Upper lobe of left lung (tissue), 6 donors: ENCODE measurements at regions not wholly inside any gene's neighbourhood (a gene's known extent, or its start where the extent isn't known, plus 50 kb on each side); places are given as distances from the start of the nearest gene placed in this dataset.

Source experiments
- ATAC-seq, 2 donors: fragments of 200-7000 bp; cut with Tn5 transposase; one replicate each; pipeline ENCODE4 v1.9.1; 2022; ENCODE audit warnings: mild to moderate bottlenecking in 2 of 2, moderate library complexity in 2 of 2; ENCODE audit not compliant: low FRiP score in 2 of 2
- DNase-seq, 2 donors: peaks; one replicate each; pipeline ENCODE4 v3.0.0-alpha.2; 2019 to 2020
- H3K27ac ChIP-seq, 4 donors: fragments of 200-600 bp; sonication (generic); one replicate each; pipeline ENCODE4 v1.5.1; 2016 to 2019
- H3K27me3 ChIP-seq, 4 donors: fragments of 200-600 bp; sonication (generic); one replicate each; pipeline ENCODE4 v1.5.1; 2017 to 2019
- H3K36me3 ChIP-seq, 4 donors: fragments of 200-600 bp; sonication (generic); one replicate each; pipeline ENCODE4 v1.5.1; 2016 to 2019
- H3K4me1 ChIP-seq, 4 donors: fragments of 200-600 bp; sonication (generic); one replicate each; pipeline ENCODE4 v1.5.1; 2018 to 2019
- H3K4me3 ChIP-seq, 4 donors: fragments of 200-600 bp; sonication (generic); one replicate each; pipeline ENCODE4 v1.5.1; 2017 to 2019; ENCODE audit warnings: mild to moderate bottlenecking in 2 of 4, moderate library complexity in 1 of 4
- H3K9me3 ChIP-seq, 4 donors: fragments of 200-600 bp; sonication (generic); one replicate each; pipeline ENCODE4 v1.5.1; 2018 to 2019
- CTCF ChIP-seq, 6 experiments: fragments of 450-650 bp in 4 of 6; fragments of 200-600 bp in 2 of 6; sonication (generic) in 2 of 6; IDR thresholded peaks; one replicate each; pipeline ENCODE4 v1.5.1; 2016 to 2019; ENCODE audit warnings: antibody characterized with exemption in 6 of 6
- EP300 ChIP-seq, 4 donors: sonication (generic); formaldehyde crosslinking; IDR thresholded peaks; one replicate each; pipeline ENCODE4 v1.5.1; 2017; ENCODE audit warnings: antibody characterized with exemption in 4 of 4, control low read depth in 2 of 4
- POLR2A ChIP-seq, 4 donors: fragments of 450-650 bp; IDR thresholded peaks; one replicate each; pipeline ENCODE4 v1.5.1; 2016 to 2017; ENCODE audit warnings: antibody characterized with exemption in 4 of 4, mild to moderate bottlenecking in 2 of 4
- POLR2AphosphoS5 ChIP-seq, 2 donors: sonication (generic); formaldehyde crosslinking; IDR thresholded peaks; one replicate each; pipeline ENCODE4 v1.5.1; 2017; ENCODE audit warnings: antibody characterized with exemption in 2 of 2
- WGBS, 2 donors: methylation state at CpG; one replicate each; pipeline ENCODE4 v1.1.5; 2017 to 2018; 5-methylcytosine and 5-hydroxymethylcytosine counted together
- donor health status: DM: no; HTN: no; CAD: no; lungs with moderate emphysema.
- donor health status: DM: no; HTN: yes; CAD: no; lungs with severe emphysema.

- H3K4me3 ChIP-seq: no peak overlapping the region
- no peaks in the 10 kb centered on the region for H3K9me3 ChIP-seq
- DNase-seq (no peak), ATAC-seq (no peak)
- TF ChIP-seq POLR2AphosphoS5 (IDR thresholded peaks at IDR 0.05): no peak
- TF ChIP-seq EP300 (IDR thresholded peaks at IDR 0.05): no peak
- no peak for TF ChIP-seq POLR2A (IDR thresholded peaks at IDR 0.05)
- no peak for TF ChIP-seq CTCF (IDR thresholded peaks at IDR 0.05)
- no peaks in the 10 kb centered on the region for H3K27me3 ChIP-seq
- H3K27ac ChIP-seq: no peak overlapping the region
- no peaks in the 10 kb centered on the region for H3K36me3 ChIP-seq
- 58 to 67% methylated on average over 1 of the region's 1 CpG for WGBS, 2 donors
- H3K4me1 ChIP-seq: no peaks in the 10 kb centered on the region
These were observed 677.4 kb upstream of the TMEM132C start for GRCh38 chr12:127589541-127589940.

GRCh38 chr12:127590868-127591267 lies 676.1 kb upstream of the TMEM132C start:
- DNase-seq (no peak), ATAC-seq (no peak)
- H3K27me3 ChIP-seq: no peaks in the 10 kb centered on the region
- WGBS, 2 donors: 63 to 72% methylated on average over 4 of the region's 4 CpGs
- TF ChIP-seq POLR2AphosphoS5 (IDR thresholded peaks at IDR 0.05) (no peak), POLR2A (IDR thresholded peaks at IDR 0.05) (no peak), EP300 (IDR thresholded peaks at IDR 0.05) (no peak), CTCF (IDR thresholded peaks at IDR 0.05) (no peak)
- H3K36me3 ChIP-seq: no peaks in the 10 kb centered on the region
- H3K9me3 ChIP-seq: no peaks in the 10 kb centered on the region
- H3K27ac ChIP-seq: no peak overlapping the region
- H3K4me3 ChIP-seq: no peak overlapping the region
- H3K4me1 ChIP-seq: no peaks in the 10 kb centered on the region

GRCh38 chr12:127592245-127592644 lies 674.7 kb upstream of the TMEM132C start:
- no peak for TF ChIP-seq POLR2AphosphoS5 (IDR thresholded peaks at IDR 0.05)
- no peak for TF ChIP-seq CTCF (IDR thresholded peaks at IDR 0.05)
- no peak for TF ChIP-seq EP300 (IDR thresholded peaks at IDR 0.05)
- TF ChIP-seq POLR2A (IDR thresholded peaks at IDR 0.05): no peak
- Histone ChIP-seq H3K4me1 (no peaks in the 10 kb centered on the region), H3K36me3 (no peaks in the 10 kb centered on the region), H3K27me3 (no peaks in the 10 kb centered on the region), H3K4me3 (no peak overlapping the region), H3K9me3 (no peaks in the 10 kb centered on the region), H3K27ac (no peak overlapping the region)
- 41 to 62% methylated on average over 5 of the region's 5 CpGs for WGBS, 2 donors
- ATAC-seq (no peak), DNase-seq (no peak)

GRCh38 chr12:127594351-127594970 lies 672.5 kb upstream of the TMEM132C start:
- ATAC-seq: no peak
- no peaks in the 10 kb centered on the region for H3K4me1 ChIP-seq
- no peak overlapping the region for H3K27ac ChIP-seq
- H3K27me3 ChIP-seq: no peaks in the 10 kb centered on the region
- TF ChIP-seq POLR2A (IDR thresholded peaks at IDR 0.05): no peak
- TF ChIP-seq POLR2AphosphoS5 (IDR thresholded peaks at IDR 0.05): no peak
- TF ChIP-seq EP300 (IDR thresholded peaks at IDR 0.05): no peak
- TF ChIP-seq CTCF (IDR thresholded peaks at IDR 0.05): no peak
- no peaks in the 10 kb centered on the region for H3K36me3 ChIP-seq
- H3K9me3 ChIP-seq: no peaks in the 10 kb centered on the region
- DNase-seq: no peak
- WGBS, 2 donors: 66 to 76% methylated on average over 6 of the region's 6 CpGs
- H3K4me3 ChIP-seq: no peak overlapping the region

- no peak overlapping the region for H3K4me3 ChIP-seq
- no peak for DNase-seq
- 79 to 86% methylated on average over 4 of the region's 4 CpGs for WGBS, 2 donors
- H3K27ac ChIP-seq: no peak overlapping the region
- no peaks in the 10 kb centered on the region for H3K4me1 ChIP-seq
- no peaks in the 10 kb centered on the region for H3K9me3 ChIP-seq
- no peaks in the 10 kb centered on the region for H3K27me3 ChIP-seq
- no peaks in the 10 kb centered on the region for H3K36me3 ChIP-seq
- TF ChIP-seq POLR2A (IDR thresholded peaks at IDR 0.05): no peak
- TF ChIP-seq CTCF (IDR thresholded peaks at IDR 0.05): no peak
- no peak for TF ChIP-seq EP300 (IDR thresholded peaks at IDR 0.05)
- TF ChIP-seq POLR2AphosphoS5 (IDR thresholded peaks at IDR 0.05): no peak
- ATAC-seq: no peak
These were observed 671.5 kb upstream of the TMEM132C start for GRCh38 chr12:127595506-127595905.
